Neural cell (in vitro differentiated cells): ENCODE measurements at regions not wholly inside any gene's neighbourhood (a gene's known extent, or its start where the extent isn't known, plus 50 kb on each side); places are given as distances from the start of the nearest gene placed in this dataset.

Source experiments
- H2AFZ ChIP-seq: fragments of 200-600, 300-800 bp; sonication (generic), shearing (Covaris generic); 2 replicates; pipeline ENCODE4 v1.6.0; 2014; ENCODE audit warnings: low read depth, mild to moderate bottlenecking, antibody characterized with exemption, low read length, moderate library complexity
- H3F3A ChIP-seq: fragments of 200-600 bp; shearing (Covaris generic); 2 replicates; pipeline ENCODE4 v1.6.1; 2016; ENCODE audit warnings: mild to moderate bottlenecking, moderate library complexity, mixed read lengths, antibody characterized with exemption, low read length; ENCODE audit not compliant: insufficient read depth, poor library complexity, severe bottlenecking
- H3K27ac ChIP-seq: fragments of 200-600, 300-800 bp; sonication (generic), shearing (Covaris generic); 2 replicates; pipeline ENCODE4 v1.5.1; 2014; ENCODE audit warnings: mild to moderate bottlenecking, low read length, moderate library complexity
- H3K27me3 ChIP-seq: fragments of 300-800, 200-600 bp; sonication (generic), shearing (Covaris generic); 2 replicates; pipeline ENCODE4 v1.6.0; 2014; ENCODE audit warnings: mild to moderate bottlenecking, low read depth, low read length, moderate library complexity; ENCODE audit not compliant: insufficient read depth
- H3K36me3 ChIP-seq: fragments of 300-800, 200-600 bp; sonication (generic), shearing (Covaris generic); 2 replicates; pipeline ENCODE4 v1.5.1; 2014; ENCODE audit warnings: mild to moderate bottlenecking, antibody characterized with exemption, low read length, moderate library complexity; ENCODE audit not compliant: insufficient read depth
- H3K4me2 ChIP-seq: fragments of 300-800, 200-600 bp; sonication (generic), shearing (Covaris generic); 2 replicates; pipeline ENCODE4 v1.6.0; 2014; ENCODE audit warnings: mild to moderate bottlenecking, low read length
- H3K4me3 ChIP-seq: fragments of 300-800, 200-600 bp; sonication (generic), shearing (Covaris generic); 2 replicates; pipeline ENCODE4 v1.5.1; 2014; ENCODE audit warnings: mild to moderate bottlenecking, low read length, moderate library complexity
- H3K79me2 ChIP-seq: fragments of 200-600 bp; shearing (Covaris generic); replicated peaks from 2 replicates; pipeline ENCODE4 v1.6.0; 2014; ENCODE audit warnings: mild to moderate bottlenecking, low read length, moderate library complexity; ENCODE audit not compliant: insufficient read depth
- H3K9ac ChIP-seq: fragments of 300-800, 200-600 bp; sonication (generic), shearing (Covaris generic); 2 replicates; pipeline ENCODE4 v1.6.1; 2016; ENCODE audit warnings: mild to moderate bottlenecking, low read length, mixed read lengths
- H3K9me2 ChIP-seq: fragments of 200-600 bp; shearing (Covaris generic); 2 replicates; pipeline ENCODE4 v1.6.1; 2016; ENCODE audit warnings: mild to moderate bottlenecking, low read length, mixed read lengths; ENCODE audit not compliant: insufficient read depth
- H3K9me3 ChIP-seq: fragments of 200-600, 300-800 bp; sonication (generic), shearing (Covaris generic); 2 replicates; pipeline ENCODE4 v1.6.1; 2016; ENCODE audit warnings: mild to moderate bottlenecking, mixed run types, low read length, moderate library complexity, mixed read lengths
- H4K20me1 ChIP-seq: fragments of 200-600 bp; shearing (Covaris generic); 2 replicates; pipeline ENCODE4 v1.6.1; 2016; ENCODE audit warnings: mild to moderate bottlenecking, mixed run types; ENCODE audit not compliant: insufficient read depth
- EP300 ChIP-seq: fragments of 450-650 bp; conservative IDR thresholded peaks from 2 replicates; pipeline ENCODE4 v1.6.1; 2014; ENCODE audit warnings: antibody characterized with exemption, mild to moderate bottlenecking, moderate library complexity; ENCODE audit not compliant: poor library complexity, severe bottlenecking
- EZH2 ChIP-seq: fragments of 200-600, 300-800 bp; shearing (Covaris generic), sonication (generic); IDR thresholded peaks from 2 replicates; pipeline ENCODE4 v1.6.1; 2014; ENCODE audit warnings: antibody characterized with exemption, low read length, borderline replicate concordance, mild to moderate bottlenecking; ENCODE audit not compliant: insufficient read depth, poor library complexity, severe bottlenecking
- MXI1 ChIP-seq: fragments of 450-650 bp; conservative IDR thresholded peaks from 2 replicates; pipeline ENCODE4 v1.6.1; 2014; ENCODE audit warnings: antibody characterized with exemption, mild to moderate bottlenecking; ENCODE audit not compliant: poor library complexity, severe bottlenecking
- POLR2AphosphoS5 ChIP-seq: IDR thresholded peaks from 2 replicates; pipeline ENCODE4 v1.6.1; 2012
- RAD21 ChIP-seq: fragments of 450-650 bp; conservative IDR thresholded peaks from 2 replicates; pipeline ENCODE4 v1.6.1; 2014; ENCODE audit warnings: antibody characterized with exemption, mild to moderate bottlenecking, moderate library complexity
- SMC3 ChIP-seq: fragments of 450-650 bp; conservative IDR thresholded peaks from 2 replicates; pipeline ENCODE4 v1.6.1; 2014; ENCODE audit warnings: antibody characterized with exemption, mild to moderate bottlenecking, moderate library complexity; ENCODE audit not compliant: poor library complexity
- TAF1 ChIP-seq: IDR thresholded peaks from 2 replicates; pipeline ENCODE4 v1.6.1; 2012; ENCODE audit warnings: low read depth
- TF ChIP-seq, protein P1 (sequence below): IDR thresholded peaks from 2 replicates; pipeline ENCODE4 v1.6.1; 2012; ENCODE audit warnings: borderline replicate concordance
- TF ChIP-seq, protein P2 (sequence below): fragments of 450-650 bp; IDR thresholded peaks from 2 replicates; pipeline ENCODE4 v1.5.1; 2014; ENCODE audit warnings: antibody characterized with exemption, mild to moderate bottlenecking, moderate library complexity; ENCODE audit not compliant: poor library complexity, severe bottlenecking

DNA sequence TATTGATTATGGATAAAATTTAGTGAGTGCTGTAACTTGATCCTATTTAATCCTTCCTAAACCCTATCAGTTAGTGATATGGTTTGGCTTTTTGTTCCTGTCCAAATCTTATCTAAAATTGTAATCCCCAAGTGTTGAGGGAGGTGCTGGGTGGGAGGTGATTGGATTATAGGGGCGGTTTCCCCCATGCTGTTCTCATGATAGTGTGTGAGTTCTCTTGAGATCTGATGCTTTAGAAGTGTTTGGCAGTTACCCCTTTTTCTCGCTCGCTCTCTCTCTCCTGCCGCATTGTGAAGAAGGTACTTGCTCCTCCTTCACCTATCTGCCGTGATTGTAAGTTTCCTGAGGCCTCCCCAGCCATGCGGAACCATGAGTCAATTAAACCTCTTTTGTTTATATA, 134.0 kb upstream of the SUCLG2 start:
- no peaks in the 10 kb centered on the region for H4K20me1 ChIP-seq
- no peaks in the 10 kb centered on the region for H3F3A ChIP-seq
- no peaks in the 10 kb centered on the region for H3K36me3 ChIP-seq
- H3K27ac ChIP-seq = no peak overlapping the region
- no peaks in the 10 kb centered on the region for H3K27me3 ChIP-seq
- no peak overlapping the region for H3K9ac ChIP-seq
- H3K79me2 ChIP-seq = no peaks in the 10 kb centered on the region
- H3K9me2 ChIP-seq = no peaks in the 10 kb centered on the region
- no peaks in the 10 kb centered on the region for H3K9me3 ChIP-seq
- H3K4me3 ChIP-seq = no peak overlapping the region
- TF ChIP-seq RAD21 = no peak
- TF ChIP-seq SMC3 = no peak
- no peak for TF ChIP-seq MXI1
- TF ChIP-seq POLR2AphosphoS5 = no peak
- no peak for TF ChIP-seq TAF1
- TF ChIP-seq, protein P1, sequence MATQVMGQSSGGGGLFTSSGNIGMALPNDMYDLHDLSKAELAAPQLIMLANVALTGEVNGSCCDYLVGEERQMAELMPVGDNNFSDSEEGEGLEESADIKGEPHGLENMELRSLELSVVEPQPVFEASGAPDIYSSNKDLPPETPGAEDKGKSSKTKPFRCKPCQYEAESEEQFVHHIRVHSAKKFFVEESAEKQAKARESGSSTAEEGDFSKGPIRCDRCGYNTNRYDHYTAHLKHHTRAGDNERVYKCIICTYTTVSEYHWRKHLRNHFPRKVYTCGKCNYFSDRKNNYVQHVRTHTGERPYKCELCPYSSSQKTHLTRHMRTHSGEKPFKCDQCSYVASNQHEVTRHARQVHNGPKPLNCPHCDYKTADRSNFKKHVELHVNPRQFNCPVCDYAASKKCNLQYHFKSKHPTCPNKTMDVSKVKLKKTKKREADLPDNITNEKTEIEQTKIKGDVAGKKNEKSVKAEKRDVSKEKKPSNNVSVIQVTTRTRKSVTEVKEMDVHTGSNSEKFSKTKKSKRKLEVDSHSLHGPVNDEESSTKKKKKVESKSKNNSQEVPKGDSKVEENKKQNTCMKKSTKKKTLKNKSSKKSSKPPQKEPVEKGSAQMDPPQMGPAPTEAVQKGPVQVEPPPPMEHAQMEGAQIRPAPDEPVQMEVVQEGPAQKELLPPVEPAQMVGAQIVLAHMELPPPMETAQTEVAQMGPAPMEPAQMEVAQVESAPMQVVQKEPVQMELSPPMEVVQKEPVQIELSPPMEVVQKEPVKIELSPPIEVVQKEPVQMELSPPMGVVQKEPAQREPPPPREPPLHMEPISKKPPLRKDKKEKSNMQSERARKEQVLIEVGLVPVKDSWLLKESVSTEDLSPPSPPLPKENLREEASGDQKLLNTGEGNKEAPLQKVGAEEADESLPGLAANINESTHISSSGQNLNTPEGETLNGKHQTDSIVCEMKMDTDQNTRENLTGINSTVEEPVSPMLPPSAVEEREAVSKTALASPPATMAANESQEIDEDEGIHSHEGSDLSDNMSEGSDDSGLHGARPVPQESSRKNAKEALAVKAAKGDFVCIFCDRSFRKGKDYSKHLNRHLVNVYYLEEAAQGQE = no peak
- no peak overlapping the region for H3K4me2 ChIP-seq
- no peak overlapping the region for H2AFZ ChIP-seq

DNA sequence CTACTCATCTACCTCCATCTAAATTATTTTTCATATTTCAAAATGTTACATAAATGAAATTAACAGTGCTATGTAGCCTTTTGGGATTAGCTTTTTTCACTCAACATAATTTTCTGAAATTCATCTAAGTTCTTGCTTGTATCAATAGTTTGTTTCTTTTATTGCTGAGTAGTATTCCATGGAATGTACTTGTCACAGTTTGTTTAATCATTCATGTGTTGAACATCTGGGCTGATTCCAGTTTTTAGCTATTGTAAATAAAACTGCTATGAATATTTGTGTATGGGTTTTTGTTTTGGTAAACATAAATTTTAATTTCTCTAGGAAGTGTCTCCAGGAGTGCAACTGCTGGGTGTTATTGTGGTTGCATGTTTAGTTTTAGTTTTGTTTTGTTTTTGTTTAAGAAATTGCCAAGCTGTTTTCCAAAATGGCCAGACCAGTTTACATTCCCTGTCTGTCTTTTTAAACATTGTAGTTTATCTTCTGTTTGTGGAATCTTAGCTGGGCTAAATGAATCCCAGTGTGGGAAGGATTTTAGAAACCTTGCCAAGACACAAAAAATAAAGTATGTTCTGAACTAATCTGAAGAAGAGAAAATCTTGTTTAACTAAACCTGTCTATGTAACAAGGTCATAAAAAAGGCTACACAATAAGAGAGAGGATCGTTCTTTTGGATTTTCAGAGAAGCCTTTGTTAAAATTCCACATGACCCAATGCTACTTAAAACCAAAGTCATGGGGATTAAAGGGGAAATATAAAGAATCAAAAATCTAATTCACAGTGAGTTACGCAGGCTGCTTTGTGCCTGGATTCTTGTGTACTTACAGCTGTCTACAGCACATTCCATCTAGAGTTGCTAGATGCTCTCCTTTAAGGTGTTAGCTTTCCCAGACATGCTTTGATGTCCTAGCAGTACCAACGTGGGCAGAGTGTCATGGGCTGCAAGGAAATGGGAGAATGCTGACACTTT, 129.2 kb upstream of the SUCLG2 start:
- Histone ChIP-seq H2AFZ (no peak overlapping the region), H3K79me2 (no peaks in the 10 kb centered on the region)

More for the DNA sequence above, 129.2 kb upstream of the SUCLG2 start:
- Histone ChIP-seq H3K4me3 (no peak overlapping the region), H3K4me2 (no peak overlapping the region), H3K9ac (no peak overlapping the region), H3K9me2 (no peaks in the 10 kb centered on the region), H3K27ac (no peak overlapping the region), H3K36me3 (no peaks in the 10 kb centered on the region), H4K20me1 (no peaks in the 10 kb centered on the region), H3F3A (no peaks in the 10 kb centered on the region), H3K27me3 (no peaks in the 10 kb centered on the region), H3K9me3 (no peaks in the 10 kb centered on the region)
- no peak for TF ChIP-seq POLR2AphosphoS5
- TF ChIP-seq, protein P2, sequence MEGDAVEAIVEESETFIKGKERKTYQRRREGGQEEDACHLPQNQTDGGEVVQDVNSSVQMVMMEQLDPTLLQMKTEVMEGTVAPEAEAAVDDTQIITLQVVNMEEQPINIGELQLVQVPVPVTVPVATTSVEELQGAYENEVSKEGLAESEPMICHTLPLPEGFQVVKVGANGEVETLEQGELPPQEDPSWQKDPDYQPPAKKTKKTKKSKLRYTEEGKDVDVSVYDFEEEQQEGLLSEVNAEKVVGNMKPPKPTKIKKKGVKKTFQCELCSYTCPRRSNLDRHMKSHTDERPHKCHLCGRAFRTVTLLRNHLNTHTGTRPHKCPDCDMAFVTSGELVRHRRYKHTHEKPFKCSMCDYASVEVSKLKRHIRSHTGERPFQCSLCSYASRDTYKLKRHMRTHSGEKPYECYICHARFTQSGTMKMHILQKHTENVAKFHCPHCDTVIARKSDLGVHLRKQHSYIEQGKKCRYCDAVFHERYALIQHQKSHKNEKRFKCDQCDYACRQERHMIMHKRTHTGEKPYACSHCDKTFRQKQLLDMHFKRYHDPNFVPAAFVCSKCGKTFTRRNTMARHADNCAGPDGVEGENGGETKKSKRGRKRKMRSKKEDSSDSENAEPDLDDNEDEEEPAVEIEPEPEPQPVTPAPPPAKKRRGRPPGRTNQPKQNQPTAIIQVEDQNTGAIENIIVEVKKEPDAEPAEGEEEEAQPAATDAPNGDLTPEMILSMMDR = no peak
- no peak for TF ChIP-seq TAF1
- TF ChIP-seq RAD21 = no peak
- TF ChIP-seq, protein P1 = no peak
- no peak for TF ChIP-seq MXI1
- TF ChIP-seq EZH2 = no peak
- no peak for TF ChIP-seq SMC3
- no peak for TF ChIP-seq EP300
